ENCODE measurements at regions not wholly inside any gene's neighbourhood (a gene's known extent, or its start where the extent isn't known, plus 50 kb on each side); places are given as distances from the start of the nearest gene placed in this dataset.

GRCh38 chr4:59238212-59238611 lies 1961.9 kb upstream of the ADGRL3 start:
- no peak for TF ChIP-seq CTCF (conservative IDR thresholded peaks at IDR 0.05)
- H3K27ac ChIP-seq: no peak overlapping the region

- no peak overlapping the region for H3K27ac ChIP-seq
- no peak for TF ChIP-seq CTCF (conservative IDR thresholded peaks at IDR 0.05)
These were observed 1960.1 kb upstream of the ADGRL3 start for GRCh38 chr4:59240011-59240410.

- no peak overlapping the region for H3K27ac ChIP-seq
- TF ChIP-seq CTCF (conservative IDR thresholded peaks at IDR 0.05): no peak
These were observed 1957.1 kb upstream of the ADGRL3 start for GRCh38 chr4:59243038-59243437.

GRCh38 chr4:59247032-59247431 lies 1953.1 kb upstream of the ADGRL3 start:
- no peak overlapping the region for H3K27ac ChIP-seq
- TF ChIP-seq CTCF (conservative IDR thresholded peaks at IDR 0.05): peak; percentile 76

DNA sequence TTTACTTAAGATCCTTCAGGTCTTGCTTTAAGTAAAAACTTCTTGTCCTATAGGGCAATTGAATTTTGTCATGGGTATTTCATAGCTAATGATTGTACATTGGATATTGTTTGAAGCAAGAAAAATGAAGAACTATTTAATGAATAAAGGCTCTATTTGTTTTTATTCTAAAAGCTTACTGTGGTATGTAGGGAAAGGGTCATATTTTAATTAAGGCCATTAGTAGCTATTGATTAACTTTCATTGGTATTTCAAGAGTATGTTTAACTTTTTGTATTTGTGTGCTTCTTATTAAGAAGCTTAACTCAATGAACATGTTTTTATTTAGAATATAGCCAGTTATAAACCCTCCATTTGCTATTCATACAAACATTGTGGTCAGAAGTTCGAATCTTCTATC lies 1951.8 kb upstream of the ADGRL3 start:
- TF ChIP-seq CTCF (conservative IDR thresholded peaks at IDR 0.05): no peak
- H3K27ac ChIP-seq: no peak overlapping the region

DNA sequence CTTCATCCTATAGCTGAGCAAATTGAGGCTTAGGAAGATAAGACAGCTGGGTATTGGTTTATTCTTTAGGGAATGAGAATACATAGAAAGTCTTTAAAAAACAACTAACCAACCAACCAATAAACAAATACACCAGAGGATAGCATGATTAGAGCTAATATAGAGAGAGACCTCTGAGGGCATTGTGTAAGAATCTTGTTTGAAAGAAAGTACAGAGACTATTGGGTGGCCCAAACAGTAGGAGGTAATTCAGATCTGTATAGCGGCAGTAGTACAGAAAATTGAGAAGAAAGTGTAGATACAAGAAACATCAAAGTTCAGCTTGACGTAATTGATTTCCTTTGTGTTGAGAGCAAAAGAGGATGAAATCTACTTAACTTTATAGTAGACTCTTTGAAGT lies 1951.0 kb upstream of the ADGRL3 start:
- TF ChIP-seq CTCF (conservative IDR thresholded peaks at IDR 0.05): no peak
- H3K27ac ChIP-seq: no peak overlapping the region

- TF ChIP-seq CTCF (conservative IDR thresholded peaks at IDR 0.05): no peak
- H3K27ac ChIP-seq: no peak overlapping the region
These were observed 1942.1 kb upstream of the ADGRL3 start for GRCh38 chr4:59258002-59258401.

GRCh38 chr4:59307609-59308008 lies 1892.5 kb upstream of the ADGRL3 start:
- no peak overlapping the region for H3K27ac ChIP-seq
- TF ChIP-seq CTCF (conservative IDR thresholded peaks at IDR 0.05): no peak
